GM12878 (cell line): ENCODE measurements at regions not wholly inside any gene's neighbourhood (a gene's known extent, or its start where the extent isn't known, plus 50 kb on each side); places are given as distances from the start of the nearest gene placed in this dataset.
A peak's percentile ranks its signal among the peaks of the same experiment; 100 is the strongest.

Experiments
- BRCA1 ChIP-seq: IDR thresholded peaks from 2 replicates; pipeline ENCODE4 v1.6.1; 2011; ENCODE audit warnings: low read depth, low read length, improper control_type of control experiment
- CBX5 ChIP-seq: sonication (generic); IDR thresholded peaks from 2 replicates; pipeline ENCODE4 v1.6.1; 2016; ENCODE audit warnings: low read depth, moderate library complexity, mild to moderate bottlenecking, inconsistent platforms
- CREM ChIP-seq: IDR thresholded peaks from 2 replicates; pipeline ENCODE4 v1.6.1; 2014; ENCODE audit warnings: antibody characterized with exemption, low read depth
- EED ChIP-seq: sonication (generic); IDR thresholded peaks from 2 replicates; pipeline ENCODE4 v1.6.1; 2016; ENCODE audit warnings: antibody characterized with exemption, low read depth
- GABPA ChIP-seq: IDR thresholded peaks from 2 replicates; pipeline ENCODE4 v1.6.1; 2014; ENCODE audit warnings: antibody characterized with exemption, low read depth, mild to moderate bottlenecking, inconsistent platforms
- HDGF ChIP-seq: fragments of 450-650 bp; IDR thresholded peaks from 2 replicates; pipeline ENCODE4 v1.6.1; 2016; ENCODE audit warnings: antibody characterized with exemption
- IKZF1 ChIP-seq: fragments of 450-650 bp; conservative IDR thresholded peaks from 2 replicates; pipeline ENCODE4 v1.6.1; 2017; ENCODE audit warnings: antibody characterized with exemption, mild to moderate bottlenecking
- KAT2A ChIP-seq: conservative IDR thresholded peaks from 2 replicates; pipeline ENCODE4 v1.6.1; 2011; ENCODE audit warnings: low read depth, low read length; ENCODE audit not compliant: control insufficient read depth
- LARP7 ChIP-seq: fragments of 450-650 bp; IDR thresholded peaks from 2 replicates; pipeline ENCODE4 v1.6.1; 2017; ENCODE audit warnings: mild to moderate bottlenecking
- PAX8 ChIP-seq: fragments of 450-650 bp; IDR thresholded peaks from 2 replicates; pipeline ENCODE4 v1.6.1; 2017; ENCODE audit warnings: mild to moderate bottlenecking, moderate library complexity
- POLR2AphosphoS5 ChIP-seq: IDR thresholded peaks from 2 replicates; pipeline ENCODE4 v1.6.1; 2011; ENCODE audit warnings: mild to moderate bottlenecking, low read length, inconsistent platforms
- POU2F2 ChIP-seq: IDR thresholded peaks from 3 replicates; pipeline ENCODE4 v1.6.1; 2011; ENCODE audit warnings: low read depth, mild to moderate bottlenecking, low read length, borderline replicate concordance
- RCOR1 ChIP-seq: conservative IDR thresholded peaks from 2 replicates; pipeline ENCODE4 v1.6.1; 2012; ENCODE audit warnings: low read depth, low read length, improper control_type of control experiment
- SIN3A ChIP-seq: IDR thresholded peaks from 2 replicates; pipeline ENCODE4 v1.6.1; 2012; ENCODE audit warnings: low read depth, low read length, improper control_type of control experiment
- SMARCA5 ChIP-seq: fragments of 450-650 bp; IDR thresholded peaks from 2 replicates; pipeline ENCODE4 v1.6.1; 2017; ENCODE audit warnings: mild to moderate bottlenecking
- SMC3 ChIP-seq: IDR thresholded peaks from 2 replicates; pipeline ENCODE4 v1.6.1; 2011; ENCODE audit warnings: low read length, improper control_type of control experiment, borderline replicate concordance
- SUPT20H ChIP-seq: IDR thresholded peaks from 2 replicates; pipeline ENCODE4 v1.6.1; 2011; ENCODE audit warnings: low read depth, mild to moderate bottlenecking, low read length, moderate library complexity, borderline replicate concordance; ENCODE audit not compliant: control insufficient read depth
- TARDBP ChIP-seq: IDR thresholded peaks from 2 replicates; pipeline ENCODE4 v1.6.1; 2016; ENCODE audit warnings: borderline replicate concordance
- ZNF24 ChIP-seq: fragments of 450-650 bp; IDR thresholded peaks from 2 replicates; pipeline ENCODE4 v1.6.1; 2017; ENCODE audit warnings: antibody characterized with exemption, mild to moderate bottlenecking
- ZNF622 ChIP-seq: fragments of 450-650 bp; IDR thresholded peaks from 2 replicates; pipeline ENCODE4 v1.6.1; 2017; ENCODE audit warnings: mild to moderate bottlenecking, inconsistent platforms
- ZSCAN29 ChIP-seq: fragments of 450-650 bp; IDR thresholded peaks from 2 replicates; pipeline ENCODE4 v1.6.1; 2017; ENCODE audit warnings: mild to moderate bottlenecking, moderate library complexity
- TF ChIP-seq, protein P1 (sequence below): IDR thresholded peaks from 2 replicates; pipeline ENCODE4 v1.6.1; 2012; ENCODE audit warnings: low read depth, low read length, improper control_type of control experiment
- TF ChIP-seq, protein P2 (sequence below): IDR thresholded peaks from 2 replicates; pipeline ENCODE4 v1.6.1; 2012; ENCODE audit warnings: mild to moderate bottlenecking, low read depth, low read length
- TF ChIP-seq, protein P3 (sequence below): fragments of 150-350 bp; IDR thresholded peaks from 2 replicates; pipeline ENCODE4 v1.6.1; 2016; ENCODE audit warnings: low read depth, low read length
- TF ChIP-seq, protein P4 (sequence below): IDR thresholded peaks from 2 replicates; pipeline ENCODE4 v1.6.1; 2011; ENCODE audit warnings: low read depth, mild to moderate bottlenecking, low read length, moderate library complexity, borderline replicate concordance; ENCODE audit errors: extremely low read depth

DNA sequence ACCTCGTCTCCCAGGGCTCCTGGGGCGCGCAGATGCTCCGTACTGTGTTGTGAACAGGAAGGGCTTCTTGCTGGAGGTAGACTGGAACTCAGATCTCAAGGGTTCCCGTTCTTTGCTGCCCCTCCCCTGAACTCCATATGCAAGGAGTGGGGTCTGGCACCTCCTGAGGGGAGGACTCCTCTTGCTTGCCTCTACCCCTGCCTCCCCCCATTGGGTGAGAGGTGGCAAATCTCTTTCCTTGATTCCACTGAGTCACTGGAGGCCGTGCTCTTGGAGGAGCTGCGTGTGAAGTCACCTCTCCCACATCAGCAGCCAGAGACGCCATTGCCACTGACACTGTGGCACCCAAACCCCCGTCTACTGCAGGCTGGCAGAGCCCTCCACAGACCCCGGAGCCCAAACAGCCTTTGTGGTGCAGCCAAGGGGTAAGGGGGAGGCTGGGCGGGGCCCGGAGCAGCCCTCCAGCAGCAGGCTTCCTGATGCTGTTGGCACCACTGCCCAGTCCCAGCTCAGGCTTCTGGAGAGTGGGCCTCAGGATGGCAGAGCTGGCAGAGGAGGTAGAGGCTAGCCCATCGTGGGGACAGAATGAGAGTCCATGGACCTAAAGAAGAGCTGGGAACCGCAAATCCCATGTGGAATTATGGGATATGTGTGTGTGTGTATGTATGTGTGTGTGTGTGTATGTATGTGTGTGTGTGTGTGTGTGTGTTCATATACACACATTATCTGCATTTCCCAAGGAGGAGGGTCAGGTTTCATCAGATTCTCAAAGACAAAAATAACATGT is 104.9 kb upstream of the RUNX3 start (continued):
- TF ChIP-seq GABPA: no peak
- no peak for TF ChIP-seq ZSCAN29
- no peak for TF ChIP-seq CBX5
- no peak for TF ChIP-seq SIN3A
- TF ChIP-seq BRCA1: no peak
- TF ChIP-seq SMARCA5: no peak; the same call in 1 of the 2 replicates
- TF ChIP-seq LARP7: peak; percentile 65
- TF ChIP-seq, protein P1, sequence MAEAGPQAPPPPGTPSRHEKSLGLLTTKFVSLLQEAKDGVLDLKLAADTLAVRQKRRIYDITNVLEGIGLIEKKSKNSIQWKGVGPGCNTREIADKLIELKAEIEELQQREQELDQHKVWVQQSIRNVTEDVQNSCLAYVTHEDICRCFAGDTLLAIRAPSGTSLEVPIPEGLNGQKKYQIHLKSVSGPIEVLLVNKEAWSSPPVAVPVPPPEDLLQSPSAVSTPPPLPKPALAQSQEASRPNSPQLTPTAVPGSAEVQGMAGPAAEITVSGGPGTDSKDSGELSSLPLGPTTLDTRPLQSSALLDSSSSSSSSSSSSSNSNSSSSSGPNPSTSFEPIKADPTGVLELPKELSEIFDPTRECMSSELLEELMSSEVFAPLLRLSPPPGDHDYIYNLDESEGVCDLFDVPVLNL: no peak
- TF ChIP-seq CREM: no peak
- TF ChIP-seq ZNF24: no peak
- TF ChIP-seq, protein P2, sequence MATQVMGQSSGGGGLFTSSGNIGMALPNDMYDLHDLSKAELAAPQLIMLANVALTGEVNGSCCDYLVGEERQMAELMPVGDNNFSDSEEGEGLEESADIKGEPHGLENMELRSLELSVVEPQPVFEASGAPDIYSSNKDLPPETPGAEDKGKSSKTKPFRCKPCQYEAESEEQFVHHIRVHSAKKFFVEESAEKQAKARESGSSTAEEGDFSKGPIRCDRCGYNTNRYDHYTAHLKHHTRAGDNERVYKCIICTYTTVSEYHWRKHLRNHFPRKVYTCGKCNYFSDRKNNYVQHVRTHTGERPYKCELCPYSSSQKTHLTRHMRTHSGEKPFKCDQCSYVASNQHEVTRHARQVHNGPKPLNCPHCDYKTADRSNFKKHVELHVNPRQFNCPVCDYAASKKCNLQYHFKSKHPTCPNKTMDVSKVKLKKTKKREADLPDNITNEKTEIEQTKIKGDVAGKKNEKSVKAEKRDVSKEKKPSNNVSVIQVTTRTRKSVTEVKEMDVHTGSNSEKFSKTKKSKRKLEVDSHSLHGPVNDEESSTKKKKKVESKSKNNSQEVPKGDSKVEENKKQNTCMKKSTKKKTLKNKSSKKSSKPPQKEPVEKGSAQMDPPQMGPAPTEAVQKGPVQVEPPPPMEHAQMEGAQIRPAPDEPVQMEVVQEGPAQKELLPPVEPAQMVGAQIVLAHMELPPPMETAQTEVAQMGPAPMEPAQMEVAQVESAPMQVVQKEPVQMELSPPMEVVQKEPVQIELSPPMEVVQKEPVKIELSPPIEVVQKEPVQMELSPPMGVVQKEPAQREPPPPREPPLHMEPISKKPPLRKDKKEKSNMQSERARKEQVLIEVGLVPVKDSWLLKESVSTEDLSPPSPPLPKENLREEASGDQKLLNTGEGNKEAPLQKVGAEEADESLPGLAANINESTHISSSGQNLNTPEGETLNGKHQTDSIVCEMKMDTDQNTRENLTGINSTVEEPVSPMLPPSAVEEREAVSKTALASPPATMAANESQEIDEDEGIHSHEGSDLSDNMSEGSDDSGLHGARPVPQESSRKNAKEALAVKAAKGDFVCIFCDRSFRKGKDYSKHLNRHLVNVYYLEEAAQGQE: no peak
- 0 out of 2 replicates have a peak, but pooled peaks have one; percentile 43 for TF ChIP-seq POLR2AphosphoS5
- no peak for TF ChIP-seq POU2F2
- TF ChIP-seq IKZF1: peak; percentile 32
- TF ChIP-seq SUPT20H: no peak
- TF ChIP-seq, protein P3, sequence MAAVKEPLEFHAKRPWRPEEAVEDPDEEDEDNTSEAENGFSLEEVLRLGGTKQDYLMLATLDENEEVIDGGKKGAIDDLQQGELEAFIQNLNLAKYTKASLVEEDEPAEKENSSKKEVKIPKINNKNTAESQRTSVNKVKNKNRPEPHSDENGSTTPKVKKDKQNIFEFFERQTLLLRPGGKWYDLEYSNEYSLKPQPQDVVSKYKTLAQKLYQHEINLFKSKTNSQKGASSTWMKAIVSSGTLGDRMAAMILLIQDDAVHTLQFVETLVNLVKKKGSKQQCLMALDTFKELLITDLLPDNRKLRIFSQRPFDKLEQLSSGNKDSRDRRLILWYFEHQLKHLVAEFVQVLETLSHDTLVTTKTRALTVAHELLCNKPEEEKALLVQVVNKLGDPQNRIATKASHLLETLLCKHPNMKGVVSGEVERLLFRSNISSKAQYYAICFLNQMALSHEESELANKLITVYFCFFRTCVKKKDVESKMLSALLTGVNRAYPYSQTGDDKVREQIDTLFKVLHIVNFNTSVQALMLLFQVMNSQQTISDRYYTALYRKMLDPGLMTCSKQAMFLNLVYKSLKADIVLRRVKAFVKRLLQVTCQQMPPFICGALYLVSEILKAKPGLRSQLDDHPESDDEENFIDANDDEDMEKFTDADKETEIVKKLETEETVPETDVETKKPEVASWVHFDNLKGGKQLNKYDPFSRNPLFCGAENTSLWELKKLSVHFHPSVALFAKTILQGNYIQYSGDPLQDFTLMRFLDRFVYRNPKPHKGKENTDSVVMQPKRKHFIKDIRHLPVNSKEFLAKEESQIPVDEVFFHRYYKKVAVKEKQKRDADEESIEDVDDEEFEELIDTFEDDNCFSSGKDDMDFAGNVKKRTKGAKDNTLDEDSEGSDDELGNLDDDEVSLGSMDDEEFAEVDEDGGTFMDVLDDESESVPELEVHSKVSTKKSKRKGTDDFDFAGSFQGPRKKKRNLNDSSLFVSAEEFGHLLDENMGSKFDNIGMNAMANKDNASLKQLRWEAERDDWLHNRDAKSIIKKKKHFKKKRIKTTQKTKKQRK: no peak
- TF ChIP-seq HDGF: no peak
- no peak for TF ChIP-seq ZNF622
- no peak for TF ChIP-seq PAX8
- TF ChIP-seq RCOR1: no peak
- TF ChIP-seq EED: 0 out of 2 replicates have a peak, but pooled peaks have one; percentile 10
- no peak for TF ChIP-seq TARDBP
- TF ChIP-seq KAT2A: no peak
- TF ChIP-seq, protein P4, sequence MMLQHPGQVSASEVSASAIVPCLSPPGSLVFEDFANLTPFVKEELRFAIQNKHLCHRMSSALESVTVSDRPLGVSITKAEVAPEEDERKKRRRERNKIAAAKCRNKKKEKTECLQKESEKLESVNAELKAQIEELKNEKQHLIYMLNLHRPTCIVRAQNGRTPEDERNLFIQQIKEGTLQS: no peak
- no peak for TF ChIP-seq SMC3
